Astrocyte (in vitro differentiated cells and primary cell): ENCODE measurements at regions not wholly inside any gene's neighbourhood (a gene's known extent, or its start where the extent isn't known, plus 50 kb on each side); places are given as distances from the start of the nearest gene placed in this dataset.

Experiments used
- DNase-seq: peaks from one replicate; pipeline ENCODE4 v3.0.0-alpha.2; 2010; ENCODE audit warnings: low read depth
- FAIRE-seq: peaks from 2 replicates; lab custom pipeline; 2011; peaks lifted over from hg19 to GRCh38; lab: Jason Lieb, UNC
- H2AFZ ChIP-seq: 2 replicates; pipeline ENCODE4 v1.6.0; 2012; ENCODE audit warnings: low read depth, low read length, inconsistent platforms
- H3K27ac ChIP-seq: 2 replicates; pipeline ENCODE4 v1.5.1; 2011; ENCODE audit warnings: low read depth, low read length, inconsistent platforms
- H3K27me3 ChIP-seq: 2 replicates; pipeline ENCODE4 v1.6.0; 2011; ENCODE audit warnings: low read length, inconsistent platforms; ENCODE audit not compliant: insufficient read depth
- H3K36me3 ChIP-seq: 2 replicates; pipeline ENCODE4 v1.5.1; 2011; ENCODE audit warnings: low read length, inconsistent platforms; ENCODE audit not compliant: insufficient read depth
- H3K4me1 ChIP-seq: 2 replicates; pipeline ENCODE4 v1.5.1; 2011; ENCODE audit warnings: low read length, inconsistent platforms; ENCODE audit not compliant: insufficient read depth
- H3K4me2 ChIP-seq: 2 replicates; pipeline ENCODE4 v1.6.0; 2012; ENCODE audit warnings: low read length, inconsistent platforms
- H3K4me3 ChIP-seq: 2 replicates; pipeline ENCODE4 v1.5.1; 2011; ENCODE audit warnings: low read depth, mild to moderate bottlenecking, low read length, inconsistent platforms; ENCODE audit not compliant: insufficient read depth
- H3K79me2 ChIP-seq: 2 replicates; pipeline ENCODE4 v1.6.0; 2012; ENCODE audit warnings: mild to moderate bottlenecking, low read length, inconsistent platforms; ENCODE audit not compliant: insufficient read depth
- H3K9ac ChIP-seq: 2 replicates; pipeline ENCODE4 v1.6.0; 2012; ENCODE audit warnings: mild to moderate bottlenecking, low read length, inconsistent platforms
- H3K9me3 ChIP-seq: 2 replicates; pipeline ENCODE4 v1.5.1; 2012; ENCODE audit warnings: low read depth, mild to moderate bottlenecking, low read length, inconsistent platforms; ENCODE audit not compliant: insufficient read depth
- H4K20me1 ChIP-seq: 2 replicates; pipeline ENCODE4 v1.6.0; 2012; ENCODE audit warnings: low read length, inconsistent platforms; ENCODE audit not compliant: insufficient read depth
- H3K27ac Mint-ChIP-seq: one replicate; pipeline ENCODE4 v1.8.0; 2021; ENCODE audit warnings: mild to moderate bottlenecking, mixed read lengths; ENCODE audit not compliant: unreplicated experiment
- H3K27me3 Mint-ChIP-seq: one replicate; pipeline ENCODE4 v1.8.0; 2021; ENCODE audit warnings: low read depth, mixed read lengths; ENCODE audit not compliant: unreplicated experiment
- H3K36me3 Mint-ChIP-seq: one replicate; pipeline ENCODE4 v1.8.0; 2021; ENCODE audit warnings: low read depth, mixed read lengths; ENCODE audit not compliant: unreplicated experiment
- H3K4me1 Mint-ChIP-seq: one replicate; pipeline ENCODE4 v1.8.0; 2021; ENCODE audit warnings: low read depth, mixed read lengths; ENCODE audit not compliant: unreplicated experiment
- H3K4me3 Mint-ChIP-seq: one replicate; pipeline ENCODE4 v1.8.0; 2021; ENCODE audit warnings: mild to moderate bottlenecking, moderate library complexity, mixed read lengths; ENCODE audit not compliant: unreplicated experiment
- H3K9me3 Mint-ChIP-seq: one replicate; pipeline ENCODE4 v1.8.0; 2021; ENCODE audit warnings: mild to moderate bottlenecking, mixed read lengths; ENCODE audit not compliant: unreplicated experiment
- CTCF ChIP-seq: IDR thresholded peaks from 2 replicates; pipeline ENCODE4 v1.5.1; 2011; ENCODE audit warnings: low read depth, mild to moderate bottlenecking, inconsistent platforms, low read length, moderate library complexity; ENCODE audit not compliant: insufficient read depth
- EZH2 ChIP-seq: IDR thresholded peaks from 2 replicates; pipeline ENCODE4 v1.6.1; 2012; ENCODE audit warnings: mild to moderate bottlenecking, low read length, inconsistent platforms; ENCODE audit not compliant: insufficient read depth

GRCh38 chrY:8121825-8122224, 1210.3 kb upstream of the AMELY start:
- Mint-ChIP-seq H3K4me3 (no peak overlapping the region), H3K27ac (no peak overlapping the region), H3K27me3 (no peaks in the 10 kb centered on the region), H3K4me1 (peaks cover 5% of the 10 kb centered on the region), H3K9me3 (no peaks in the 10 kb centered on the region), H3K36me3 (no peaks in the 10 kb centered on the region)
- FAIRE-seq (no peak), DNase-seq (no peak)
- Histone ChIP-seq H4K20me1 (no peaks in the 10 kb centered on the region), H3K36me3 (no peaks in the 10 kb centered on the region), H3K9me3 (no peaks in the 10 kb centered on the region), H3K4me2 (no peak overlapping the region), H3K27me3 (no peaks in the 10 kb centered on the region), H3K4me1 (no peaks in the 10 kb centered on the region), H2AFZ (no peak overlapping the region), H3K27ac (no peak overlapping the region), H3K79me2 (no peaks in the 10 kb centered on the region), H3K9ac (no peak overlapping the region), H3K4me3 (no peak overlapping the region)
- no peak for TF ChIP-seq CTCF
- no peak for TF ChIP-seq EZH2

GRCh38 chrY:8094429-8094828, 1182.9 kb upstream of the AMELY start:
- no peak overlapping the region for H3K27ac Mint-ChIP-seq
- H3K27me3 Mint-ChIP-seq = no peaks in the 10 kb centered on the region
- no peak for FAIRE-seq
- Histone ChIP-seq H3K36me3 (no peaks in the 10 kb centered on the region), H3K9ac (no peak overlapping the region), H3K27me3 (no peaks in the 10 kb centered on the region), H4K20me1 (no peaks in the 10 kb centered on the region), H3K27ac (no peak overlapping the region), H3K79me2 (no peaks in the 10 kb centered on the region), H2AFZ (no peak overlapping the region), H3K4me2 (no peak overlapping the region), H3K4me3 (no peak overlapping the region), H3K4me1 (no peaks in the 10 kb centered on the region), H3K9me3 (no peaks in the 10 kb centered on the region)
- DNase-seq = no peak
- no peak overlapping the region for H3K4me3 Mint-ChIP-seq
- H3K4me1 Mint-ChIP-seq = no peaks in the 10 kb centered on the region
- no peaks in the 10 kb centered on the region for H3K36me3 Mint-ChIP-seq
- peaks cover 6% of the 10 kb centered on the region for H3K9me3 Mint-ChIP-seq
- TF ChIP-seq EZH2 = no peak
- TF ChIP-seq CTCF = no peak

GRCh38 chrY:8092926-8093325, 1181.4 kb upstream of the AMELY start:
- Mint-ChIP-seq H3K4me3 (no peak overlapping the region), H3K4me1 (no peaks in the 10 kb centered on the region), H3K36me3 (no peaks in the 10 kb centered on the region), H3K27me3 (no peaks in the 10 kb centered on the region), H3K9me3 (peaks cover 4% of the 10 kb centered on the region), H3K27ac (no peak overlapping the region)
- H3K27me3 ChIP-seq = no peaks in the 10 kb centered on the region
- H3K9ac ChIP-seq = no peak overlapping the region
- no peaks in the 10 kb centered on the region for H3K36me3 ChIP-seq
- no peaks in the 10 kb centered on the region for H3K9me3 ChIP-seq
- DNase-seq (no peak), FAIRE-seq (no peak)
- H3K4me1 ChIP-seq = no peaks in the 10 kb centered on the region
- no peak overlapping the region for H3K4me3 ChIP-seq
- H4K20me1 ChIP-seq = no peaks in the 10 kb centered on the region
- H3K4me2 ChIP-seq = no peak overlapping the region
- H3K79me2 ChIP-seq = no peaks in the 10 kb centered on the region
- no peak for TF ChIP-seq CTCF
- TF ChIP-seq EZH2 = no peak
- H3K27ac ChIP-seq = no peak overlapping the region
- H2AFZ ChIP-seq = no peak overlapping the region
